ENCODE measurements at regions not wholly inside any gene's neighbourhood (a gene's known extent, or its start where the extent isn't known, plus 50 kb on each side); places are given as distances from the start of the nearest gene placed in this dataset.
"Not testable (repeated sequence)": the region's sequence is repeated elsewhere in the genome, so short reads cannot be mapped to it uniquely, and the experiment has no call there.

- not testable (repeated sequence) for TF ChIP-seq CTCF, POLR2A, POLR2AphosphoS5, EP300 (IDR thresholded peaks at IDR 0.05)
These were observed 914.4 kb upstream of the ADAMTS5 start for GRCh38 chr21:27881331-27881730.
